ENCODE measurements at regions not wholly inside any gene's neighbourhood (a gene's known extent, or its start where the extent isn't known, plus 50 kb on each side); places are given as distances from the start of the nearest gene placed in this dataset.
"Not testable (repeated sequence)": the region's sequence is repeated elsewhere in the genome, so short reads cannot be mapped to it uniquely, and the experiment has no call there.

GRCh38 chr2:193114827-193115226, 920.1 kb upstream of the TMEFF2 start:
- no peak overlapping the region for H3K27ac ChIP-seq (ENCODE audit: low read depth in 1 of 3, low read length in 2 of 3)
- H3K36me3 ChIP-seq (ENCODE audit: control insufficient read depth in 3 of 3, insufficient read depth in 2 of 3, low read depth in 1 of 3, low read length in 3 of 3), result no peaks in the 10 kb centered on the region
- no peaks in the 10 kb centered on the region for H3K9me3 ChIP-seq (ENCODE audit: control insufficient read depth in 2 of 2, insufficient read depth in 1 of 2, low read depth in 1 of 2, low read length in 1 of 2)
- no peaks in the 10 kb centered on the region for H3K27me3 ChIP-seq (ENCODE audit: control insufficient read depth in 3 of 3, insufficient read depth in 3 of 3, low read length in 3 of 3)
- DNase-seq, result no peak
- 77 to 100% (median 94%) methylated on average over 1 of the region's 1 CpG for WGBS, 3 donors
- H3K4me3 ChIP-seq (ENCODE audit: low read depth in 1 of 3, low read length in 3 of 3), result no peak overlapping the region
- H3K4me1 ChIP-seq (ENCODE audit: control insufficient read depth in 3 of 3, insufficient read depth in 2 of 3, low read depth in 1 of 3, low read length in 2 of 3), result no peaks in the 10 kb centered on the region
- FAIRE-seq, result no peak

GRCh38 chr2:193112986-193113385, 918.3 kb upstream of the TMEFF2 start:
- no peaks in the 10 kb centered on the region for H3K27me3 ChIP-seq (ENCODE audit: control insufficient read depth in 3 of 3, insufficient read depth in 3 of 3, low read length in 3 of 3)
- H3K9me3 ChIP-seq (ENCODE audit: control insufficient read depth in 2 of 2, insufficient read depth in 1 of 2, low read depth in 1 of 2, low read length in 1 of 2), result no peaks in the 10 kb centered on the region
- DNase-seq (no peak), FAIRE-seq (no peak)
- no peak overlapping the region for H3K27ac ChIP-seq (ENCODE audit: low read depth in 1 of 3, low read length in 2 of 3)
- 89 to 97% (median 93%) methylated on average over 1 of the region's 1 CpG for WGBS, 3 donors
- H3K36me3 ChIP-seq (ENCODE audit: control insufficient read depth in 3 of 3, insufficient read depth in 2 of 3, low read depth in 1 of 3, low read length in 3 of 3), result no peaks in the 10 kb centered on the region
- no peaks in the 10 kb centered on the region for H3K4me1 ChIP-seq (ENCODE audit: control insufficient read depth in 3 of 3, insufficient read depth in 2 of 3, low read depth in 1 of 3, low read length in 2 of 3)
- no peak overlapping the region for H3K4me3 ChIP-seq (ENCODE audit: low read depth in 1 of 3, low read length in 3 of 3)

- 3 to 37% (median 13%) methylated on average over 1 of the region's 1 CpG for WGBS, 3 donors
These were observed 908.3 kb upstream of the TMEFF2 start for GRCh38 chr2:193103064-193103463.

GRCh38 chr2:193101591-193101990, 906.9 kb upstream of the TMEFF2 start:
- 95 to 96% (median 95%) methylated on average over 5 of the region's 5 CpGs for WGBS, 3 donors
- Histone ChIP-seq H3K27ac (ENCODE audit: low read depth in 1 of 3, low read length in 2 of 3) (no peak overlapping the region), H3K27me3 (ENCODE audit: control insufficient read depth in 3 of 3, insufficient read depth in 3 of 3, low read length in 3 of 3) (no peaks in the 10 kb centered on the region), H3K4me1 (ENCODE audit: control insufficient read depth in 3 of 3, insufficient read depth in 2 of 3, low read depth in 1 of 3, low read length in 2 of 3) (no peaks in the 10 kb centered on the region), H3K9me3 (ENCODE audit: control insufficient read depth in 2 of 2, insufficient read depth in 1 of 2, low read depth in 1 of 2, low read length in 1 of 2) (peaks cover 0 to 3% of the 10 kb centered on the region in 2 donors), H3K36me3 (ENCODE audit: control insufficient read depth in 3 of 3, insufficient read depth in 2 of 3, low read depth in 1 of 3, low read length in 3 of 3) (no peaks in the 10 kb centered on the region), H3K4me3 (ENCODE audit: low read depth in 1 of 3, low read length in 3 of 3) (no peak overlapping the region)
- DNase-seq, result no peak
- FAIRE-seq, result no peak

More at GRCh38 chr2:193103064-193103463, 908.3 kb upstream of the TMEFF2 start:
- no peaks in the 10 kb centered on the region for H3K36me3 ChIP-seq (ENCODE audit: control insufficient read depth in 3 of 3, insufficient read depth in 2 of 3, low read depth in 1 of 3, low read length in 3 of 3)
- H3K27me3 ChIP-seq (ENCODE audit: control insufficient read depth in 3 of 3, insufficient read depth in 3 of 3, low read length in 3 of 3), result no peaks in the 10 kb centered on the region
- H3K9me3 ChIP-seq (ENCODE audit: control insufficient read depth in 2 of 2, insufficient read depth in 1 of 2, low read depth in 1 of 2, low read length in 1 of 2), result peaks cover 0 to 3% of the 10 kb centered on the region in 2 donors
- H3K4me3 ChIP-seq (ENCODE audit: low read depth in 1 of 3, low read length in 3 of 3), result no peak overlapping the region
- FAIRE-seq, result peak; percentile 97
- no peaks in the 10 kb centered on the region for H3K4me1 ChIP-seq (ENCODE audit: control insufficient read depth in 3 of 3, insufficient read depth in 2 of 3, low read depth in 1 of 3, low read length in 2 of 3)
- DNase-seq, result peak; percentile 20 to 82
- no peak overlapping the region for H3K27ac ChIP-seq (ENCODE audit: low read depth in 1 of 3, low read length in 2 of 3)

- H3K4me1 ChIP-seq (ENCODE audit: control insufficient read depth in 3 of 3, insufficient read depth in 2 of 3, low read depth in 1 of 3, low read length in 2 of 3), result no peaks in the 10 kb centered on the region
- 19 to 40% (median 21%) methylated on average over 1 of the region's 1 CpG for WGBS, 3 donors
These were observed 893.3 kb upstream of the TMEFF2 start for GRCh38 chr2:193088026-193088425.

GRCh38 chr2:193076995-193077394, 882.3 kb upstream of the TMEFF2 start:
- Histone ChIP-seq H3K9me3 (ENCODE audit: control insufficient read depth in 2 of 2, insufficient read depth in 1 of 2, low read depth in 1 of 2, low read length in 1 of 2) (no peaks in the 10 kb centered on the region), H3K27me3 (ENCODE audit: control insufficient read depth in 3 of 3, insufficient read depth in 3 of 3, low read length in 3 of 3) (no peaks in the 10 kb centered on the region), H3K4me3 (ENCODE audit: low read depth in 1 of 3, low read length in 3 of 3) (no peak overlapping the region), H3K36me3 (ENCODE audit: control insufficient read depth in 3 of 3, insufficient read depth in 2 of 3, low read depth in 1 of 3, low read length in 3 of 3) (no peaks in the 10 kb centered on the region), H3K27ac (ENCODE audit: low read depth in 1 of 3, low read length in 2 of 3) (no peak overlapping the region), H3K4me1 (ENCODE audit: control insufficient read depth in 3 of 3, insufficient read depth in 2 of 3, low read depth in 1 of 3, low read length in 2 of 3) (no peaks in the 10 kb centered on the region)
- FAIRE-seq (peak; percentile 23), DNase-seq (no peak)

More at GRCh38 chr2:193088026-193088425, 893.3 kb upstream of the TMEFF2 start:
- no peak overlapping the region for H3K4me3 ChIP-seq (ENCODE audit: low read depth in 1 of 3, low read length in 3 of 3)
- no peaks in the 10 kb centered on the region for H3K9me3 ChIP-seq (ENCODE audit: control insufficient read depth in 2 of 2, insufficient read depth in 1 of 2, low read depth in 1 of 2, low read length in 1 of 2)
- FAIRE-seq (peak; percentile 36), DNase-seq (no peak)
- H3K27ac ChIP-seq (ENCODE audit: low read depth in 1 of 3, low read length in 2 of 3), result no peak overlapping the region
- H3K36me3 ChIP-seq (ENCODE audit: control insufficient read depth in 3 of 3, insufficient read depth in 2 of 3, low read depth in 1 of 3, low read length in 3 of 3), result no peaks in the 10 kb centered on the region
- no peaks in the 10 kb centered on the region for H3K27me3 ChIP-seq (ENCODE audit: control insufficient read depth in 3 of 3, insufficient read depth in 3 of 3, low read length in 3 of 3)

- FAIRE-seq (no peak), DNase-seq (no peak)
- Histone ChIP-seq H3K9me3 (ENCODE audit: control insufficient read depth in 2 of 2, insufficient read depth in 1 of 2, low read depth in 1 of 2, low read length in 1 of 2) (peaks cover 0 to 11% of the 10 kb centered on the region in 2 donors), H3K4me3 (ENCODE audit: low read depth in 1 of 3, low read length in 3 of 3) (no peak overlapping the region), H3K27me3 (ENCODE audit: control insufficient read depth in 3 of 3, insufficient read depth in 3 of 3, low read length in 3 of 3) (no peaks in the 10 kb centered on the region), H3K36me3 (ENCODE audit: control insufficient read depth in 3 of 3, insufficient read depth in 2 of 3, low read depth in 1 of 3, low read length in 3 of 3) (no peaks in the 10 kb centered on the region), H3K4me1 (ENCODE audit: control insufficient read depth in 3 of 3, insufficient read depth in 2 of 3, low read depth in 1 of 3, low read length in 2 of 3) (no peaks in the 10 kb centered on the region), H3K27ac (ENCODE audit: low read depth in 1 of 3, low read length in 2 of 3) (no peak overlapping the region)
- WGBS, 3 donors, result 76 to 87% (median 82%) methylated on average over 2 of the region's 2 CpGs
These were observed 880.2 kb upstream of the TMEFF2 start for GRCh38 chr2:193074933-193075332.

GRCh38 chr2:193072647-193073046, 877.9 kb upstream of the TMEFF2 start:
- peaks cover 0 to 11% of the 10 kb centered on the region in 2 donors for H3K9me3 ChIP-seq (ENCODE audit: control insufficient read depth in 2 of 2, insufficient read depth in 1 of 2, low read depth in 1 of 2, low read length in 1 of 2)
- no peak for FAIRE-seq
- no peaks in the 10 kb centered on the region for H3K36me3 ChIP-seq (ENCODE audit: control insufficient read depth in 3 of 3, insufficient read depth in 2 of 3, low read depth in 1 of 3, low read length in 3 of 3)
- no peaks in the 10 kb centered on the region for H3K27me3 ChIP-seq (ENCODE audit: control insufficient read depth in 3 of 3, insufficient read depth in 3 of 3, low read length in 3 of 3)
- no peak overlapping the region for H3K4me3 ChIP-seq (ENCODE audit: low read depth in 1 of 3, low read length in 3 of 3)
- no peaks in the 10 kb centered on the region for H3K4me1 ChIP-seq (ENCODE audit: control insufficient read depth in 3 of 3, insufficient read depth in 2 of 3, low read depth in 1 of 3, low read length in 2 of 3)
- H3K27ac ChIP-seq (ENCODE audit: low read depth in 1 of 3, low read length in 2 of 3), result no peak overlapping the region
- 50 to 66% (median 52%) methylated on average over 3 of the region's 3 CpGs for WGBS, 3 donors
- DNase-seq, result no peak

GRCh38 chr2:193025556-193025955, 830.8 kb upstream of the TMEFF2 start:
- H3K27ac ChIP-seq (ENCODE audit: low read depth in 1 of 3, low read length in 2 of 3); H3K9me3 ChIP-seq (ENCODE audit: control insufficient read depth in 2 of 2, insufficient read depth in 1 of 2, low read depth in 1 of 2, low read length in 1 of 2); DNase-seq; H3K4me3 ChIP-seq (ENCODE audit: low read depth in 1 of 3, low read length in 3 of 3); H3K27me3 ChIP-seq (ENCODE audit: control insufficient read depth in 3 of 3, insufficient read depth in 3 of 3, low read length in 3 of 3); H3K4me1 ChIP-seq (ENCODE audit: control insufficient read depth in 3 of 3, insufficient read depth in 2 of 3, low read depth in 1 of 3, low read length in 2 of 3); H3K36me3 ChIP-seq (ENCODE audit: control insufficient read depth in 3 of 3, insufficient read depth in 2 of 3, low read depth in 1 of 3, low read length in 3 of 3); FAIRE-seq: not testable (repeated sequence)
- 69 to 84% (median 82%) methylated on average over 3 of the region's 3 CpGs for WGBS, 3 donors

All from small intestine (tissue), 7 donors.